ENCODE measurements at regions not wholly inside any gene's neighbourhood (a gene's known extent, or its start where the extent isn't known, plus 50 kb on each side); places are given as distances from the start of the nearest gene placed in this dataset.
"Not testable (repeated sequence)": the region's sequence is repeated elsewhere in the genome, so short reads cannot be mapped to it uniquely, and the experiment has no call there.

- no peak for DNase-seq (ENCODE audit: low read depth in 2 of 2)
Observed at GRCh38 chr6:119453242-119454200, 104.0 kb upstream of the MAN1A1 start.

- no peak for DNase-seq (ENCODE audit: low read depth in 2 of 2)
Observed at GRCh38 chr6:119449331-119450156, 100.0 kb upstream of the MAN1A1 start.

GRCh38 chr6:119447921-119448320, 98.4 kb upstream of the MAN1A1 start:
- DNase-seq (ENCODE audit: low read depth in 2 of 2) = no peak

- no peak for DNase-seq (ENCODE audit: low read depth in 2 of 2)
Observed at GRCh38 chr6:119446609-119447008, 97.0 kb upstream of the MAN1A1 start.

- no peak for DNase-seq (ENCODE audit: low read depth in 2 of 2)
Observed at GRCh38 chr6:119446115-119446554, 96.6 kb upstream of the MAN1A1 start.

GRCh38 chr6:119445666-119446065, 96.1 kb upstream of the MAN1A1 start:
- no peak for DNase-seq (ENCODE audit: low read depth in 2 of 2)

- DNase-seq (ENCODE audit: low read depth in 2 of 2) = no peak
Observed at GRCh38 chr6:119444642-119445557, 95.3 kb upstream of the MAN1A1 start.

GRCh38 chr6:119443993-119444641, 94.6 kb upstream of the MAN1A1 start:
- DNase-seq (ENCODE audit: low read depth in 2 of 2) = no peak

GRCh38 chr6:119442776-119443184, 93.2 kb upstream of the MAN1A1 start:
- no peak for DNase-seq (ENCODE audit: low read depth in 2 of 2)

GRCh38 chr6:119440953-119441352, 91.4 kb upstream of the MAN1A1 start:
- DNase-seq (ENCODE audit: low read depth in 2 of 2) = no peak

GRCh38 chr6:119436583-119436982, 87.0 kb upstream of the MAN1A1 start:
- no peak for DNase-seq (ENCODE audit: low read depth in 2 of 2)

- DNase-seq (ENCODE audit: low read depth in 2 of 2) = no peak
Observed at GRCh38 chr6:119431799-119432198, 82.2 kb upstream of the MAN1A1 start.

- no peak for DNase-seq (ENCODE audit: low read depth in 2 of 2)
Observed at GRCh38 chr6:119430805-119431204, 81.2 kb upstream of the MAN1A1 start.

GRCh38 chr6:119428633-119429032, 79.1 kb upstream of the MAN1A1 start:
- DNase-seq (ENCODE audit: low read depth in 2 of 2) = no peak

GRCh38 chr6:119426619-119427018, 77.1 kb upstream of the MAN1A1 start:
- no peak for DNase-seq (ENCODE audit: low read depth in 2 of 2)

GRCh38 chr6:119423996-119424395, 74.4 kb upstream of the MAN1A1 start:
- no peak for DNase-seq (ENCODE audit: low read depth in 2 of 2)

- not testable (repeated sequence) for DNase-seq (ENCODE audit: low read depth in 2 of 2)
Observed at GRCh38 chr6:119418084-119418483, 68.5 kb upstream of the MAN1A1 start.

GRCh38 chr6:119407156-119407555, 57.6 kb upstream of the MAN1A1 start:
- DNase-seq (ENCODE audit: low read depth in 2 of 2) = no peak

GRCh38 chr6:119405114-119405513, 55.6 kb upstream of the MAN1A1 start:
- DNase-seq (ENCODE audit: low read depth in 2 of 2) = not testable (repeated sequence)
